ENCODE measurements at regions not wholly inside any gene's neighbourhood (a gene's known extent, or its start where the extent isn't known, plus 50 kb on each side); places are given as distances from the start of the nearest gene placed in this dataset.

- DNase-seq (no peak), ATAC-seq (no peak)
- intact Hi-C loops (cut with DNase I) = no loop called here
- Histone ChIP-seq H3K27me3 (no peaks in the 10 kb centered on the region), H3K36me3 (replicated peaks in 1 of 2; ENCODE audit: insufficient read depth in 1 of 2, low read depth in 2 of 2) (no peaks in the 10 kb centered on the region), H3K4me1 (no peaks in the 10 kb centered on the region), H3K4me3 (no peak overlapping the region), H3K9me3 (no peaks in the 10 kb centered on the region), H3K27ac (no peak overlapping the region)
- TF ChIP-seq POLR2A (IDR thresholded peaks at IDR 0.05) (no peak), CTCF (IDR thresholded peaks at IDR 0.05) (no peak)
Measured at GRCh38 chr4:173475751-173476150, 54.3 kb downstream of the HAND2 start.

GRCh38 chr4:173469622-173470021, 60.4 kb downstream of the HAND2 start:
- WGBS, 2 donors = 75 to 82% methylated on average over 7 of the region's 7 CpGs
- DNase-seq (no peak), ATAC-seq (no peak)
- Histone ChIP-seq H3K9me3 (no peaks in the 10 kb centered on the region), H3K4me3 (no peak overlapping the region), H3K27me3 (no peaks in the 10 kb centered on the region), H3K27ac (no peak overlapping the region), H3K4me1 (no peaks in the 10 kb centered on the region), H3K36me3 (replicated peaks in 1 of 2; ENCODE audit: insufficient read depth in 1 of 2, low read depth in 2 of 2) (no peaks in the 10 kb centered on the region)
- intact Hi-C loops (cut with DNase I) = no loop called here
- no peak for TF ChIP-seq POLR2A (IDR thresholded peaks at IDR 0.05)
- TF ChIP-seq CTCF (IDR thresholded peaks at IDR 0.05) = no peak

- TF ChIP-seq POLR2A (IDR thresholded peaks at IDR 0.05) = no peak
- TF ChIP-seq CTCF (IDR thresholded peaks at IDR 0.05) = no peak
- Histone ChIP-seq H3K9me3 (no peaks in the 10 kb centered on the region), H3K4me1 (no peaks in the 10 kb centered on the region), H3K36me3 (replicated peaks in 1 of 2; ENCODE audit: insufficient read depth in 1 of 2, low read depth in 2 of 2) (no peaks in the 10 kb centered on the region), H3K27me3 (no peaks in the 10 kb centered on the region), H3K4me3 (no peak overlapping the region), H3K27ac (no peak overlapping the region)
- DNase-seq (no peak), ATAC-seq (no peak)
- intact Hi-C loops (cut with DNase I) = no loop called here
Measured at GRCh38 chr4:173468314-173468713, 61.7 kb downstream of the HAND2 start.

- Histone ChIP-seq H3K9me3 (no peaks in the 10 kb centered on the region), H3K4me3 (no peak overlapping the region), H3K4me1 (no peaks in the 10 kb centered on the region), H3K27ac (no peak overlapping the region), H3K36me3 (replicated peaks in 1 of 2; ENCODE audit: insufficient read depth in 1 of 2, low read depth in 2 of 2) (no peaks in the 10 kb centered on the region), H3K27me3 (no peaks in the 10 kb centered on the region)
- intact Hi-C loops (cut with DNase I) = no loop called here
- WGBS, 2 donors = 45 to 49% methylated on average over 2 of the region's 2 CpGs
- TF ChIP-seq POLR2A (IDR thresholded peaks at IDR 0.05) (no peak), CTCF (IDR thresholded peaks at IDR 0.05) (no peak)
- ATAC-seq (no peak), DNase-seq (no peak)
Measured at GRCh38 chr4:173466101-173466500, 63.9 kb downstream of the HAND2 start.

GRCh38 chr4:173464481-173464880, 65.5 kb downstream of the HAND2 start:
- 91 to 94% methylated on average over 2 of the region's 2 CpGs for WGBS, 2 donors
- H3K4me3 ChIP-seq = no peak overlapping the region
- intact Hi-C loops (cut with DNase I) = no loop called here
- H3K36me3 ChIP-seq (replicated peaks in 1 of 2; ENCODE audit: insufficient read depth in 1 of 2, low read depth in 2 of 2) = no peaks in the 10 kb centered on the region
- no peaks in the 10 kb centered on the region for H3K27me3 ChIP-seq
- ATAC-seq = no peak
- H3K27ac ChIP-seq = no peak overlapping the region
- TF ChIP-seq POLR2A (IDR thresholded peaks at IDR 0.05) = no peak
- TF ChIP-seq CTCF (IDR thresholded peaks at IDR 0.05) = no peak
- H3K4me1 ChIP-seq = no peaks in the 10 kb centered on the region
- DNase-seq = no peak
- H3K9me3 ChIP-seq = no peaks in the 10 kb centered on the region
